GM18508 (cell line): ENCODE measurements at regions not wholly inside any gene's neighbourhood (a gene's known extent, or its start where the extent isn't known, plus 50 kb on each side); places are given as distances from the start of the nearest gene placed in this dataset.
"Not testable (repeated sequence)": the region's sequence is repeated elsewhere in the genome, so short reads cannot be mapped to it uniquely, and the experiment has no call there.

Experiments
- ATAC-seq: cut with Tn5 transposase; IDR thresholded peaks from one replicate; pipeline ENCODE4 v1.9.1; 2021; ENCODE audit warnings: moderate number of reproducible peaks; ENCODE audit not compliant: insufficient read depth, unreplicated experiment

- ATAC-seq, result no peak
These were observed 461.0 kb upstream of the GBE1 start for GRCh38 chr3:82222401-82222800.

GRCh38 chr3:82217571-82217970 is 456.1 kb upstream of the GBE1 start:
- no peak for ATAC-seq

DNA sequence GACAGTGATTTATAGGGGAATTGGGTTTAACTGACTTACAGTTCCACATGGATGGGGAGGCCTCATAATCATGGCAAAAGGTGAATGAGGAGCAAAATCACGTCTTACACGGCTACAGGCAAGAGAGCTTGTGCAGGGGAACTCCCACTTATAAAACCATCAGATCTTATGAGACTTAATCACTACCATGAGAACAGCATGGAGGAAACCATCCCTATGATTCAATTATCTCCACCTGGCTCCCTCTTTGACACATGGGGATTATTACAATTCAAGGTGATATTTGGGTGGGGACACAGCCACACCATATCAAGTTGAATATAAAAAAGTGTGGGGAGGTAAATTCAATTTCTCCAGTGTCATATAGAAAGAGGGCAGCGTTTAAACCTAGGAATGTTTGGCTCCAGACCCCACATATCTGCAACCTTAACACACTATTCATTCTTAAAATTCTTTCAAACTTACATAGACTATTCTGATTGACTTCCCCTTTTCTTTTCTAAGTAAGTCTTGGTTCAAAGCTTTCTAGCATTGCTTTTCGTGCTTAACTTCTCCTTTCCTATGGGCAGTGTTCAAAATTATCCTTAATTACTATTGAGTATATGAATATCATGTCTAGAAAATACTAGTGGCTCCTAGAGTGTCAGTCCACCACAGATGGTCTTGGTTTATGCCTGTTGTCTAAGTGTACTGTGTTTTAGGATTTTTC is 446.7 kb upstream of the GBE1 start:
- ATAC-seq, result no peak

DNA sequence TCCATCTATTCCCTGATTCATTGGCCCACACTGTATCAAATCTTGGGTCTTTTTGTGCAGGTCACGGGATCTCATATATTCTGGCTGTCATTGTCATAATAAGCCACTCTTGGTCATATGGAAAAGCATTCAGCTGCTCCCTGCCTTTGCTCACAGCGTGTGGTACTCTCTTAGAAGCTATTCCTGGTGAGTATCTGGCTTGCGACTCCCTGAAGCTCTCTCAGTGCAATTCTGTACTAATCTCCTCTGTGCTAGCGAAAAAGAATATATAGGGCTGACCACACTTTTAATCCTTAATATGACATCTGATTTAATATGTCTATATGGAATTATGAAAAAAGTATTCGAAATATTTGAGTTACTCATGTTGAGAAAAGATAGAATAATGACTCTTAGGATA is 440.8 kb upstream of the GBE1 start:
- ATAC-seq, result no peak

GRCh38 chr3:82201316-82201715 is 439.9 kb upstream of the GBE1 start:
- no peak for ATAC-seq

DNA sequence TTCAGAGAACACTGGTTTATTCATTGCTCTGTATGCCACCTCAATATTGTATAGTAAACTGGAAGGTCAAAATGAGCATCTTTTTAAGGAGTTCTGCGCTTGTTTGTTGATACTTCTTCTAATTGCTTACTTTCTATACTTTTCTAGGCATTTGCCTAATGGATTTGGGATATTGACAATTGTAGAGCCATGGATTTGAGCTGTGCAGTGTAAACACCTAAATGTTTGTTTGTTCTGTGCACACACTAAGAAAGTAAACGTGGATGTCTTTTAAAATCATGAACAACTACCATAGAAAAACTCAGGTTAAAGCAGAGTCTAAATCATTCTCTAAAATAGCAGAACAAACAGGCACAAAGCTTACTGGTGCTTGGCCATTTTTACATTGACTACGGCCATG is 436.6 kb upstream of the GBE1 start:
- ATAC-seq, result no peak

GRCh38 chr3:82196645-82197044 is 435.2 kb upstream of the GBE1 start:
- ATAC-seq, result no peak

GRCh38 chr3:82194870-82195269 is 433.4 kb upstream of the GBE1 start:
- no peak for ATAC-seq

DNA sequence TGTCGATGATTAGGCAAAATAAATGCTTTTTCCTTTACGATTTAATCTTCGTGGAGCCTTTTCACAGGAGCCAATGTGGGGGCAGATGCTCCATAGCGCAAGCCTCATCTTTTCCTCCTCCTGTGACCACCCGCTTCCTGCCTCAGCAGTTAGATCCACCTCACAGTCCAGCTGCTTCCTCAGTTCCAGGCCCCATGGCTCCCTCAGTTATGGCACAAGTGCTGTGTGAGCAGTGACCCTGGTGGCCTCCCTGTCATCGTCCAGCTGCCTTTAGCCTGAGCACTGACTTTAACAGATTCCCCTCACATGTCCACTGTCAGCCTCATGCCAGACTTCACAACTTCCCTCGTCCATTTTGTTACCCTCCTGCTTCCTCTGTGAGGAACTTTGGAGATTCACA is 424.6 kb upstream of the GBE1 start:
- no peak for ATAC-seq

DNA sequence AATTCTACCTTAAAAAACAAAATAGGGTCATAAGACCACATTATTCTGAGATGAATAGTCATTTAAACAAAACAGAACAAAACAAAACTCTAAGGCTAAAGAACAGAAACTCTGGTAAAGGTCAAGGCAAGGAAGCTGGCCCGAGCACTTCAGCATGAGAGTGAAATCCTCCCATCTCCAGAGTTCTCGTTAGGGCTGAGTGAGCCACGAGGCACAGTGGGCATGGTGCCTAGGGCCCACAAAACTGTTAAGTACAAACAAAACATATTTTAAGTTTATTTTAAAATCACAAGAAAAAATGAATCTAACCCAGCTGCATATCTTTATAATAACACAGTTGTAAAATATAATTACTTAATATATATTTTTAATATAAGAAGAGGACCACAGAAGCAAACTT is 417.8 kb upstream of the GBE1 start:
- ATAC-seq, result no peak

DNA sequence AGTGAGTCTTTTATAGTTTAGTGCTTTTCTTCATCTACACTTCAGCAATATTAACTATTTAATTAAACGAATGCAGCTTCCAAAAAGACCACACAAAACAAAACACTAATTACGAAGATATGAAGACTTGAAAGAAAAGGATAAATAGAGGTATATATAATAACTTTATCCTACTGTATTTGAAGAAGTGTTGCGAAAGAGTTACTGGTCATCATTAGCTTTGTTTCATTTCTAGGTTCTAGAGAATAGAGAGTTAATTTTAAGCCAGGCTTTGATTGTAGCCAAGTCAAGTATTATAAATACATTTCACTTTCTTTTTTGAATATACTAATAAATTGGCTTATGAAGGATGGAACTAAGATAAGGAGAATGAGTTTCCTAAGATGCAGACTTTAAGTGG is 416.8 kb upstream of the GBE1 start:
- ATAC-seq, result no peak

DNA sequence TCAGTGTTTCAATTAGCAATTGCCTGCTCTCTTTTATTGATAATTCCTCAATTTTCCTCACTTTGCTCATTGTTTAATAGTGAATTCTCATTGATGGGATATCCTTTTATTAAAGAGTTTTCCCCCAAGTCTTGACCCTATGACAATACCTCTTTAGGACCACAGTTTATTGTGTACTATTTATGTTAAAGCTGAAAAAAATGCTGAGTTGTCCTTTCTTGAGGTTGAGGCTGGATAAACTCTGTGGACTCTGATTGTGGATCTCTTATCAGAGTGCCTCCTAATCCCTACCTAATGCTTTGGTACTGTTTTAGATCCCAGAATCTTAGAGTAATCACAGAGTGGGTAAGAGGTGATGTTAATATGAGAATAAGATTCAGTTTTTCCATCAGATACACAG is 416.3 kb upstream of the GBE1 start:
- no peak for ATAC-seq

GRCh38 chr3:82165266-82165665 is 403.8 kb upstream of the GBE1 start:
- no peak for ATAC-seq

DNA sequence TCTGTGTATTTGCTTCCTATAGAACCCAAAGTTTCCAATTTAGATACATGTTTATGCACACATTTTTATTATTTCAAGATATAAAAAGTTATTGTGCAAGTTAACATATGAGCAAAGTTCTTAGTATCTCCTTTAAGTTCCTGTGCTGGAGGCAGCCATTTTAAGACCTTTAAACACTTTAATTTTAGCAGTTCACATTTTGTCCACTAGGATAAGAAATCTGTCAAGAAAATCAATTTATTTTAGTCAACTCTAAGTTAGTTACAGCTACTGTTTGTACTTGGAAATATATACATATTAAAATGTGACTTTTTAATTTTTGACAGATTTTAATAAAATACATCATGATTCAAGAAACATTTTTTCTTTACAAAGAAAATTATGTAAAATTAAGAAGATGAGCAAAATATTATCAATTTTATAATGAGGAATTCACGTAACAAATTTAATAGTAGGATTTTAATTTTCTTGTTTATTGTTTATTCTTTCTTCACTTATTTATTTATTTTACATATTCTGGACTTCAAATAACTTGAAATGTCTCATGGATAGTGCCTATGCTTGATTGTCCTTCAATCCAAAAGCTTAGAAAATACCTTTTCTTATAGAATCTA is 402.6 kb upstream of the GBE1 start:
- ATAC-seq, result peak; percentile 56

- ATAC-seq, result no peak
These were observed 396.5 kb upstream of the GBE1 start for GRCh38 chr3:82157952-82158351.

- ATAC-seq, result not testable (repeated sequence)
These were observed 392.4 kb upstream of the GBE1 start for GRCh38 chr3:82153892-82154291.

DNA sequence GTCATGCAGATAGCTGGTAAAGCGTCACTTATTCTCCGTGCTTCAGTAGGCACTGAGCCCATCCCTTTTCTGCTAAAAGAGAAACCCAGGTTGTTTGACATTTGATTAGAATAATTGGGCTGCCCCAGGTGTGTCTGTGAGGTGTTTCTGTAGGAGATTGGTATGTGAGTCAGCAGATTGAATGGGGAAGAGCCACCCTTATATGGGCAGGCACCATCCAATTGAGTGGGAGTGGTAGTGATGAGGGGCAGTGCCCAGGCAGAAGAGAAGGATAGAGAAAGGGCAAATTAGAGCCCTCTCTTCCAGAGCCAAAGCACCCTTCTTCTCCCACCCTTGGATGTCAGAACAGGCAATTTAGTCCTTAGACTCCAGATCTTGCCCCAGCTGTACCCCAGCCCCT is 384.3 kb upstream of the GBE1 start:
- ATAC-seq, result no peak

- ATAC-seq, result no peak
These were observed 383.4 kb upstream of the GBE1 start for GRCh38 chr3:82144811-82145210.

GRCh38 chr3:82143661-82144412 is 382.4 kb upstream of the GBE1 start:
- no peak for ATAC-seq

DNA sequence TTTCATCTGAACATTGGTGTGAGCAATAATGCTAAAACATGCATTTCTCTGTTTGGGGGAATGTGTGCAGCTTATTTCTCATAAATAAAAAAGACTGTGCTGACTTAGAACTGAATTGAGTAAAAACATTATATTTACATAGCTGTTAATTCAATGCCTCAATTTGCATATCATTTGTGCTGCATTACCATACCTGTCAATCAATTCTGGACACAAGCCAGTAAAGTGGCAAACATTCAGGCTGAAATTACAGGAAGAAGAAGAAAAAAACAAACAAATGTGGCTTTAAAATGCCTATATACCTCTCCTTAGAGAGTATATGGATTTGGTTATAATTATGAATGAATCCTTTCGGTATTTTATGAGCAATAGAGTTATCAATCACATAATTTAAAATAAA is 380.1 kb upstream of the GBE1 start:
- no peak for ATAC-seq

GRCh38 chr3:82137861-82138260 is 376.4 kb upstream of the GBE1 start:
- ATAC-seq, result no peak

DNA sequence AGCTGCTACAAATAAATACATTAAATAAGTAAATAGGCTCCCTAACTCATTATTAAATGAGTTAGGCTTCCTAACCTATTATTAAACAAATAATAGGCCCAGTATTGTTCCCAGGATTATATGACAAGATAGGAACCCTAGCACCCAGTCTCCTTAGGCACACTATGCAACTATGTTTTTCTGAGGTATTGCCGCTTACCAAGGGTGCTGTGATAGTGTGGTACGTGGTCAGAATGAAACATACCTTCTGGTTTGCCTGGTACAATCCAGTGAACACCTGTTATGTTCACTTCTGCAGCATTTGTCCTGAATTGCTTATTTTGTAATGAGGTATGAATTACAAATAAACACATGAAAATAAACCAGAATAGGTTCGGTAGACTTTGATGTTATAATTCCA is 375.6 kb upstream of the GBE1 start:
- no peak for ATAC-seq
